ENCODE measurements at regions not wholly inside any gene's neighbourhood (a gene's known extent, or its start where the extent isn't known, plus 50 kb on each side); places are given as distances from the start of the nearest gene placed in this dataset.

DNA sequence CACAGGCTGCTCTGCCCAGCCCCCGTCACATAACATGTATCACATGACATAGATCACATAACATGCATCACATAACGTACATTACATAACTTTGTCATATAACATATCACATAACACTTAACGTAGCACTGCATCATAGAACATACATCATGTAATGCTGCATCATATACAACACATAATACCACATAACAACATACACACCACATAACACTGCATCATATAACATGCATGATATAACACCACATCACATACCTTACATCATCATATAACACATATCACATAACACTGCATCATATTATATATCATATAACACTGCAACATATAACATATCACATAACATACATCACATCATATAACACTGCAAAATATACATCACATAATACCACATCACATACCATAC, 83.8 kb downstream of the AXIN2 start:
- no peak for DNase-seq

DNA sequence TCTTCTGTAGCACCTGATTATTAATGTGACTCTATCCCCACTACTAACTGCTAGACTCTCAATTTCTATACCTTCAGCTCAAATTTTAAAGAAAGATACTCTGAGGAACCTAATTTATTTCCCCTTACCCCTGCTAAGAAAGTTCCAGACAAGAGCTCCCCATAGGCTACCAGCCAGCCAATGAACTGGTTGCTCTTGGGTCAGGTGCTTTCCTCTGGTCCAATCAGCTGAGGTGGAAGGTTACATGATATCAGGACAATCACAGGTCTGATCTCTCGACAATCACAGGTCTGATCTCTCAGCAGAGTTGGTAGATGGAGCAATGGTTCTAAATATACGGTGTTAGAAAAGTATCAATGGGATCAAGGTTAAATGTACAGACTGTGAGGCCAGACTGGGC, 86.8 kb downstream of the AXIN2 start:
- DNase-seq, result no peak

GRCh38 chr17:65473985-65474384, 87.5 kb downstream of the AXIN2 start:
- DNase-seq, result no peak

GRCh38 chr17:65473363-65473762, 88.1 kb downstream of the AXIN2 start:
- no peak for DNase-seq

DNA sequence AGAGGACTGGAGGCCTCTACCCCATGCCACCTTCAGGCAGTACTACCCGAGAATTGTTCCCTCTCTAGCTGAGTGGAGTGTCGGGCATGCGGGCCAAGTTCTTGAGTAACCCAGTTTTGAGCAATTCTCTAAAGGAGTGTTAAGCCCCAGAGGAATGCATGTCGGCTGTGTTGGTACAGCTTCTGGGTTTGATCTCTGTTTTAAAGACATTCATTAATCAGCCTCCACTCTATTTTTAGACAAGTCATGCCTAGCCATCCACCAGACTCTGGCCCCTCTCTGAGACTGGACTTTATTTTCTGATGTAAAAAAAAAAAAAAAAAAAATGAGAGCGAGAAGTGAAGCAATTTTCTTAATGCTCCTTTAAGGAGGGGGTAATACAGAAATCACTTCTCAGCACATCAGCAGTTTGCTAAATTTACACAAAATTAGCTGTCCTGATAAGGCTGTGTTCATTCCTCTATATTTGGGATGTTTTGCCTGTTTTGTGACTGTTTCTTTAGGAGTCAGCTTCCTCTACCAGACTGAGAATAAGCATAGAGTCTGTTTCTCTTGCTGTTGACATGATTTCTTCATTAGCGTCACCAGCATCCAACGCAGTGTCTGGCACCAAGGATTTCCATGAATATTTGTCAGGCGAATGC, 88.7 kb downstream of the AXIN2 start:
- no peak for DNase-seq

DNA sequence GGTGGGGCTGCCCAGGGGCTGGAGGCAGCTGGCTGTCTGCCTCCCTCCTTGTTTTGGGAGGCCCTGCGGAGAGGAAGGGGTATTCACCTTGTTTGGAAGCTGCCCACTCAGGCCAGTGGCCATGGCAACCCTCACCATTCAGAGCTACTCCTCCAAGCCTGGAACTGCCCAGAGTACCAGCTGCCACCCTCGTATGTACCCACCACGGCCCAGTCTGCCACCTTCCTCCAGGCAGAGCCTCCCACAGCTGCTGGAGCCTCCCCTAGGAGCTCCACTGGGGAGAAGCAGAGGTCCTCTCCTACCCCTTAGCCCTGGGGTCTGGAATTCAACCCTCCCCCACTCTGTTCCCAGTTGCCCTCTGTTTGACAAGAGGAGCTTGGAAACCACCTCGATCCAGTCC, 90.7 kb downstream of the AXIN2 start:
- DNase-seq, result no peak

- DNase-seq, result no peak
These were observed 93.1 kb downstream of the AXIN2 start for GRCh38 chr17:65468321-65468720.

DNA sequence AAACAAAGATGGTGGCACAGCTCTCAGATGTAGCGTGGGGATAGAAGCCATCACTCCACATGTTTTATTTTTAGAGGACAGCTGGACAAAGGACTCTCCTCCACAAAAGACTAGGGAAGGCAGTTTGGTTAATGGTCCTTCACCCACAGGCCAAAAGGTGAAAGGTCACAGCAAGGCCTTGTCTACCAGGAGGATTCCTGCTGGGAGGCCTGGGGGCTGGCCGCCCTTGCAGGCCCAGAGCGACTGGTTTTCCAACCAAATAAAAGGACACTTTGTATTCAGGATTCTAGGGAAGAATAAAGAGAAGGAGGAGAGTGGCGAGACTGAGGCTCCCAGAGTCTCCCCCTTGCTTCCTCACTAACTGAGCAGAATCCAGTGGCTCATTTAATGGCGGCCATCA, 94.3 kb downstream of the AXIN2 start:
- no peak for DNase-seq

GRCh38 chr17:65466547-65466946, 94.9 kb downstream of the AXIN2 start:
- DNase-seq, result no peak

GRCh38 chr17:65463242-65463641, 98.2 kb downstream of the AXIN2 start:
- DNase-seq, result no peak

DNA sequence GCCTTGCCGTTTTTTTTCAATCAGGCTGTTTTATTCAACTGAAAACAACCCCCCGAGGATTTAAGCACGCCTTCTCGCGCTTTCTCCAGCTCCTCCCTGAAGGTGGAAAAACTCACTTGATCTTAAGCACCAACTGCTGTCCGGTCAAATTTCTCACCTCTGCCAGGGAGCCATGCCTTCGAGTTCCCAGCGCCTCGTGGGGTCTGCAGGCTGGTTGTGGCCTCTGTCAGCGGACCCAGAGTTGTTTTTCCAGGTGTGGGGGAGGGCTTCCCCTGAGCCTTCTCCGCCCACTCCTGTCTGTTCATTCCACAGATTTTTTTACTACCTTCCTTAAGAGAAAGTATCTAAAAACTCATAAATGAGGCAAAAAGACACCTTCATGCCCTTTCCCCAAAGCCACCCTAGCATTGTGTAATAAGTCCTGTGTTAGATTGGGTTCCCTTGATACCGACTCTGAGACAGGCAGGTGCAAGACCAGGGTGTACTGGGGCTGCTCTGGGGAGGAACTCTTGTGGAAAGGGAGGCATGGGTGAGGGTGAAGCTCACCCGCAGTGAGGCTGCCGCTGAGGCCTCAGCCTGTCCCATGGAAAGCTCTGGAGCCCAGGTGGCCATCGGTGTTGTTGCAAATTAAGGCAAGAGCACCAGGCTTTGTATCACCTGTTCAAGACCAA, 101.6 kb downstream of the AXIN2 start:
- no peak for DNase-seq

DNA sequence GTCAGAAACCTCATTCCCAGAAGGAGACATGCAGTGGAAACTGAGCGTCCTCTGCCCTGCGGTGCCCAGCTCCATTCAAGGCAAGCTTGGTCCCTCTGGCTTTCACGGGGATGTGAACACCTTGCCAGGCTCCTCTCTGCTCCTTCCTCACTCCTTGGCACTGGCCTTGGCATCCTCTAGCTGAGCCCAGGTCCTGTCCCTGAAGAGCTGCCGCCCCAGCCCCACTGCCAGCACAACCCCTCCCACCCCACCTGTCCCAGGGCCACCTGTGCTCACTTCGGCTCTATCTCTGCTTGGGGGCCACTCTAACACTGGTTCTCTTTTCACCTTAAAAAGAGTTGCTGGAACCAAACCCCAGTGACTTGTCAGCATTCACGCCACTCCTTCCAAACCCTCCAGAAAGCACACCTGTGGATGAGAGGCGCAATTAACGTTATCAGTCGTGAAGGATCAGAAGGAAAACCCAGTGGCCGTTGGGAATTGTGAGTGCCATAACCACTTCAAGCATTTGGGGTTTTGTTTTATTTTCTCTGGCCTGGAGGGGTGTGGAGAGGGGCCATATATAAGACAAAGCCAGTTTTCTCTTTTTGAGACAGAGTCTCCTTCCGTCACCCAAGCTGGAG, 103.7 kb downstream of the AXIN2 start:
- DNase-seq, result no peak

DNA sequence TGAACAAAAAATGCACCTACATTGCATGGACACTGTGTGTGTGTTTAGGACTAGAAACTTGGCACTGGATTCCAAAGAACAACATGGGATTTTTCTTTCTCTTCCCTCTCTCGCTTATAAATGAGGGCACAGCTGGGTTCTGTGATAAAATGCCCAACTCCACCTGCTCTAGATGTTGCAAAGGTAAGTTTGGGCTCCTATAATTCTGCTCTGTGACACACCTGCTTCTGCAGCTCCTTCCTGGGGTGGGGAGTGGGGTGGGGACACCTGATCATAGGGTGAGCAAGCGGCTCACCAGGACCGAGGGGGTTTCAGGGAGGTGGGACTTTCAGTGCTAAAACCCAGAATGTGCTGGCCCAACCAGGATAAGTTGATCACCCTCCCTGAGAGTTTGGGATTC, 104.3 kb downstream of the AXIN2 start:
- no peak for DNase-seq

GRCh38 chr17:65456368-65457151, 104.9 kb downstream of the AXIN2 start:
- no peak for DNase-seq

GRCh38 chr17:65455972-65456343, 105.5 kb downstream of the AXIN2 start:
- DNase-seq, result no peak

GRCh38 chr17:65455154-65455971, 106.1 kb downstream of the AXIN2 start:
- no peak for DNase-seq

- DNase-seq, result no peak
These were observed 108.1 kb downstream of the AXIN2 start for GRCh38 chr17:65453204-65453931.

GRCh38 chr17:65449495-65449894, 112.0 kb downstream of the AXIN2 start:
- no peak for DNase-seq

DNA sequence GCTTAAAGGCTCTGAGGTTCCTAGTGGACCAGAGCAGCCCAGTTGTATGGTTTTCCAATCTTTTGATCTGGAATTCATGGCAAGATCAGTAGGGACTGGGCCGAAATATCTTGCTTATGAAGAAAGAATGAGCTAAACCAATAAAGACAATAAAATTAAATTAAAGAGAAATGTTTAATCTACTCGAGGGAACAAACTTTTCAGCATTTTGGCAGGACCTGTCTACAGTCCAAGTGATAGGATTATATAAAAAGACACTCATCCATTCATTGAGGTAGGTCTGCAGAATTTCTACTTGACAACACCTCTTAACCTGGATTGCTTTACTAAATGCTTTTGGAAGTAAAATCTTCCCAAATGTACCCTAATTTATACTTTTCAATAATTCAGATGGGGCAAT, 113.6 kb downstream of the AXIN2 start:
- no peak for DNase-seq

- no peak for DNase-seq
These were observed 114.5 kb downstream of the AXIN2 start for GRCh38 chr17:65446838-65447526.

DNA sequence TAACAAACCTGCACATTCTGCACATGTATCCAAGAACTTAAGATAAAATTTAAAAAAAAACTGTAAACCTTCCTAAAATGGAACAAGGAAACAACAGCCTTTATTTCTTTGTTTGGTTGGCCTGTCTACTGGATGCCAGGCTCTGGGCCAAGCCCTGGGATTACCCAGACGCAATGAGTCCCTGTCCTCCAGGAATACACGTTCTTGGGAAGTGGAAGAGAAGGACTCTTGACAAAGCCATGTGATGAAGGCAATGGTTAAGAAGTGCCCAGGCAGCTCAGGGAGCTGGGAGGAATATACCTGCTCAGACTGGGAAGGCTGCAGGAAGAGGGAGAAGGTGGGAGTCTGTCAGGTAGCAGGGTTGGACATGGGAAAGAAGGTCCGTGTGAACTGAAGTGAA, 115.4 kb downstream of the AXIN2 start:
- no peak for DNase-seq

DNA sequence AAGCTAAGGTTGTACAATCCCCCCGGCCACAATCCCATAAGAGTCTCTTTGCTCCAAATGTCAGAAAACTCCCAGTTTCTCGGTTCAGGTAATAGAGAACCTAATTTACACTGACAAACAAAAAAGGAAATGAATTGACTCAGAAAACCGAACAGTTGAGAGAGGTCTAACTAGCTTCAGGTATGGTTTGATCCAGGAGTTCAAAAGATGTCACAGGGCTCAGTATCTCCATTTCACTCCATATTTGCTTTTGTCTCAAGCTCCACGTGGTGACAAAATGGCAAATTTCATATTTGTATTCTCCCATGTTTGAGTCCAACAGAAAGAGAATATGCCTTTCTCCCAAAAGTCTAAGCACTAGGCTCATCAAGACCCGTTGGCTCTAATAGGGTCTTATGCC, 117.4 kb downstream of the AXIN2 start:
- no peak for DNase-seq

All from CD4-positive, alpha-beta T cell treated with Interferon gamma for 1 hour (primary cell).